K562 (cell line): ENCODE measurements at regions not wholly inside any gene's neighbourhood (a gene's known extent, or its start where the extent isn't known, plus 50 kb on each side); places are given as distances from the start of the nearest gene placed in this dataset.
A peak's percentile ranks its signal among the peaks of the same experiment; 100 is the strongest.

ENCODE experiments used
- CBFA2T2 ChIP-seq: fragments of 450-650 bp; conservative IDR thresholded peaks from 2 replicates; pipeline ENCODE4 v1.6.1; 2017; ENCODE audit warnings: mild to moderate bottlenecking
- E2F3 ChIP-seq: fragments of 250-450 bp; sonication (Bioruptor Pico); IDR thresholded peaks from 2 replicates; pipeline ENCODE4 v1.4.0; 2020; ENCODE audit warnings: mild to moderate bottlenecking
- HDAC2 ChIP-seq: fragments of 450-650 bp; IDR thresholded peaks from 2 replicates; pipeline ENCODE4 v1.6.1; 2016; ENCODE audit warnings: mild to moderate bottlenecking
- MYC ChIP-seq, 2 experiments: fragments of 250-450 bp in 1 of 2; sonication (Bioruptor Pico) in 1 of 2; IDR thresholded peaks; 2 replicates each; pipeline versions ENCODE4 v1.5.1 to v1.6.1; 2012 to 2021; ENCODE audit warnings: low read depth in 2 of 2, borderline replicate concordance in 1 of 2, improper control_type of control experiment in 1 of 2, low read length in 1 of 2, mild to moderate bottlenecking in 1 of 2, moderate library complexity in 1 of 2
- PBX2 ChIP-seq, 2 experiments: IDR thresholded peaks in 1 of 2; conservative IDR thresholded peaks in 1 of 2; 2 replicates each; pipeline ENCODE4 v1.6.1; 2016; ENCODE audit warnings: low read depth in 2 of 2, mild to moderate bottlenecking in 1 of 2, missing compliant biosample characterization in 1 of 2, missing genetic modification characterization in 1 of 2, moderate library complexity in 1 of 2
- PKNOX1 ChIP-seq: fragments of 450-650 bp; IDR thresholded peaks from 2 replicates; pipeline ENCODE4 v1.6.1; 2016
- RBM14 ChIP-seq: fragments of 200-400 bp; formaldehyde crosslinking; IDR thresholded peaks from 2 replicates; pipeline ENCODE4 v1.6.1; 2018; ENCODE audit warnings: low read depth, mild to moderate bottlenecking, low read length, moderate library complexity, borderline replicate concordance; ENCODE audit not compliant: insufficient read depth
- RREB1 ChIP-seq: fragments of 250-450 bp; sonication (Bioruptor Pico); IDR thresholded peaks from 2 replicates; pipeline ENCODE4 v1.4.0; 2020
- SMAD3 ChIP-seq: fragments of 450-650 bp; formaldehyde crosslinking; conservative IDR thresholded peaks from 2 replicates; pipeline ENCODE4 v1.4.0; 2020; ENCODE audit warnings: mild to moderate bottlenecking
- SNRNP70 ChIP-seq: fragments of 200-400 bp; formaldehyde crosslinking; optimal IDR thresholded peaks from 2 replicates; pipeline ENCODE3; 2017; ENCODE audit warnings: low read depth, low read length
- TFAP4 ChIP-seq: sonication (generic); formaldehyde crosslinking; IDR thresholded peaks from 2 replicates; pipeline ENCODE4 v1.8.0; 2022; ENCODE audit warnings: missing genetic modification reagents, mild to moderate bottlenecking, moderate library complexity, borderline replicate concordance
- ZBTB8A ChIP-seq: fragments of 450-650 bp; IDR thresholded peaks from 2 replicates; pipeline ENCODE4 v1.6.1; 2018; ENCODE audit warnings: mild to moderate bottlenecking, moderate library complexity; ENCODE audit not compliant: partially characterized antibody
- ZEB2 ChIP-seq: fragments of 450-650 bp; IDR thresholded peaks from 2 replicates; pipeline ENCODE4 v1.6.1; 2016
- ZFP36 ChIP-seq: fragments of 150-350 bp; IDR thresholded peaks from 2 replicates; pipeline ENCODE4 v1.6.1; 2018; ENCODE audit warnings: low read length, low read depth; ENCODE audit not compliant: partially characterized antibody

DNA sequence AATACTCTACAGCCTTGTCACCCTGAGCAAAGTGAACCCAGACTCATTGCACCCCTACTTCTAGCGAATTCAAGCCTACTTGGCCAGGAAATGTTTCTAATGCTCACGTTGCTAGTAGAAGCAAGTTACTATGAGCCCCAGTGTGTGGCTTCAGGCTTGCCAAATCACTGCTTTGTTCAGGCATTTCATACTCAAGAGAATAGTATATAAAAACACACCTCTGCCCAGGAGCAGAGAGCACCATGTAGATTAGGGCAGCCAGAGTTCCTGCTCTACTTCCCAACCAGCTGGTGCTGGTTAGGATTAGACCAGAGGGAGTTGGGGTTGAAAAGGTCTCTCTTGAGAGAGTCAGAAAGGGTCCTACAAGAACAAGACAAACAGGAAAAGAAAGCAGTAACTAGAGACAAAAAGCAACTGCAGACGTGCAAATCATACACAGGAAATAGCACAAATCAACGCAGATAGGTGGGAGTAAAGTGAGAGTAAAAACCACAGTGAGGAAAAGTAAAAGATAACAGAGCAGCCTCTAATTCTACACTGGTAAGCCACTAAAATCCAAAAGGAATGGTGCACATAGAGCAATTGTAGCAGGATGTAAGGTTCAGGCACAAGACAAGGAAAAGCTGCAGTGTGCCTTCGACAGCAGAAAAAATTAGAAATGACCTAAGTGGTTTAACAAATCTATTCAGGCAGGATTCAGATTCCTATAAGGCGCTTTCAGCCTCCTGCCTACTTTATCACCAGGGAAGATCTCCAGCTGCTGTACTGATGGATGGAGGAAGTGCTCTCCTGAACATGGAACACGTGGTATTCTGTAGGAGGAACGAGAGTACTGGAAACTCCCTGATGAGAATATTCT, 49.6 kb upstream of the KIF2A start (continued):
- TF ChIP-seq RREB1 (CRISPR knock-in tag) (peak; percentile 53; the same call in 1 of the 2 replicates), E2F3 (CRISPR knock-in tag) (no peak), HDAC2 (peak; percentile 75), RBM14 (no peak), PBX2 (CRISPR knock-in tag; IDR thresholded peaks at IDR 0.05; ENCODE audit: low read depth) (no peak), PBX2 (tag; conservative IDR thresholded peaks at IDR 0.05; ENCODE audit: low read depth) (peak; percentile 52), SNRNP70 (no peak), TFAP4 (CRISPR knock-in tag) (peak; percentile 71), ZEB2 (0 out of 2 replicates have a peak, but pooled peaks have one; percentile 57), PKNOX1 (peak; percentile 36; the same call in 1 of the 2 replicates), SMAD3 (CRISPR knock-in tag) (no peak), ZFP36 (no peak), ZBTB8A (no peak), MYC (IDR thresholded peaks at IDR 0.05; ENCODE audit: low read depth, low read length) (peak; percentile 93), MYC (CRISPR knock-in tag; IDR thresholded peaks at IDR 0.05; ENCODE audit: borderline replicate concordance, low read depth) (peak; percentile 37; the same call in 1 of the 2 replicates), CBFA2T2 (peak; percentile 31; the same call in 1 of the 2 replicates)
